KMS-11 (cell line): ENCODE measurements at regions not wholly inside any gene's neighbourhood (a gene's known extent, or its start where the extent isn't known, plus 50 kb on each side); places are given as distances from the start of the nearest gene placed in this dataset.

ENCODE experiments used
- H2AFZ ChIP-seq: fragments of 200-600 bp; sonication (generic); 2 replicates; pipeline ENCODE4 v1.6.1; 2016; ENCODE audit warnings: antibody characterized with exemption, mixed run types, low read depth
- H3K27ac ChIP-seq: fragments of 200-600 bp; sonication (generic); 2 replicates; pipeline ENCODE4 v1.6.1; 2016; ENCODE audit warnings: mild to moderate bottlenecking, mixed run types
- H3K27me3 ChIP-seq: fragments of 200-600 bp; sonication (generic); 2 replicates; pipeline ENCODE4 v1.6.1; 2017; ENCODE audit warnings: mild to moderate bottlenecking, low read depth, mixed run types, moderate library complexity; ENCODE audit not compliant: insufficient read depth
- H3K36me3 ChIP-seq: fragments of 200-600 bp; sonication (generic); 2 replicates; pipeline ENCODE4 v1.6.1; 2017; ENCODE audit warnings: mild to moderate bottlenecking, mixed run types; ENCODE audit not compliant: insufficient read depth
- H3K4me1 ChIP-seq: fragments of 200-600 bp; sonication (generic); 2 replicates; pipeline ENCODE4 v1.6.1; 2016; ENCODE audit warnings: mild to moderate bottlenecking, low read depth, mixed run types; ENCODE audit not compliant: poor library complexity, severe bottlenecking
- H3K4me2 ChIP-seq: fragments of 200-600 bp; sonication (generic); 2 replicates; pipeline ENCODE4 v1.7.0; 2016; ENCODE audit warnings: mild to moderate bottlenecking, mixed run types
- H3K4me3 ChIP-seq: fragments of 200-600 bp; sonication (generic); IDR thresholded peaks from 2 replicates; pipeline ENCODE4 v1.6.1; 2017; ENCODE audit warnings: low read depth, low read length, mixed read lengths; ENCODE audit not compliant: insufficient read depth
- H3K79me2 ChIP-seq: fragments of 200-600 bp; sonication (generic); 2 replicates; pipeline ENCODE4 v1.6.1; 2016; ENCODE audit warnings: low read depth, mixed run types; ENCODE audit not compliant: insufficient read depth
- H3K9ac ChIP-seq: fragments of 200-600 bp; sonication (generic); 2 replicates; pipeline ENCODE4 v1.6.1; 2016; ENCODE audit warnings: mild to moderate bottlenecking, mixed run types
- H4K20me1 ChIP-seq: fragments of 200-600 bp; sonication (generic); 2 replicates; pipeline ENCODE4 v1.6.1; 2016; ENCODE audit warnings: mild to moderate bottlenecking, mixed run types; ENCODE audit not compliant: insufficient read depth
- CTCF ChIP-seq: fragments of 200-600 bp; sonication (generic); conservative IDR thresholded peaks from 2 replicates; pipeline ENCODE4 v1.6.1; 2017; ENCODE audit warnings: low read depth, mild to moderate bottlenecking, antibody characterized with exemption, low read length, moderate library complexity, mixed read lengths

GRCh38 chr11:70535191-70535971, 137.1 kb downstream of the CTTN start:
- H3K79me2 ChIP-seq: no peaks in the 10 kb centered on the region
- H2AFZ ChIP-seq: no peak overlapping the region
- H3K4me1 ChIP-seq: no peaks in the 10 kb centered on the region
- no peak overlapping the region for H3K27ac ChIP-seq
- no peak for TF ChIP-seq CTCF
- no peaks in the 10 kb centered on the region for H4K20me1 ChIP-seq
- no peaks in the 10 kb centered on the region for H3K36me3 ChIP-seq
- H3K4me2 ChIP-seq: no peak overlapping the region
- no peak overlapping the region for H3K9ac ChIP-seq
- no peak overlapping the region for H3K4me3 ChIP-seq
- H3K27me3 ChIP-seq: no peaks in the 10 kb centered on the region

- Histone ChIP-seq H3K4me2 (no peak overlapping the region), H3K9ac (no peak overlapping the region), H2AFZ (no peak overlapping the region), H3K27ac (no peak overlapping the region), H3K36me3 (no peaks in the 10 kb centered on the region), H3K27me3 (no peaks in the 10 kb centered on the region), H3K79me2 (no peaks in the 10 kb centered on the region), H3K4me3 (no peak overlapping the region), H4K20me1 (no peaks in the 10 kb centered on the region), H3K4me1 (no peaks in the 10 kb centered on the region)
- no peak for TF ChIP-seq CTCF
Measured at GRCh38 chr11:70536051-70536877, 137.9 kb downstream of the CTTN start.

GRCh38 chr11:70537576-70538571, 139.5 kb downstream of the CTTN start:
- H2AFZ ChIP-seq: no peak overlapping the region
- H3K4me2 ChIP-seq: no peak overlapping the region
- H3K4me3 ChIP-seq: no peak overlapping the region
- H3K27me3 ChIP-seq: no peaks in the 10 kb centered on the region
- H3K9ac ChIP-seq: no peak overlapping the region
- H3K79me2 ChIP-seq: no peaks in the 10 kb centered on the region
- no peaks in the 10 kb centered on the region for H4K20me1 ChIP-seq
- no peak for TF ChIP-seq CTCF
- H3K4me1 ChIP-seq: no peaks in the 10 kb centered on the region
- no peak overlapping the region for H3K27ac ChIP-seq
- H3K36me3 ChIP-seq: no peaks in the 10 kb centered on the region

- no peaks in the 10 kb centered on the region for H3K4me1 ChIP-seq
- no peak overlapping the region for H3K4me3 ChIP-seq
- H4K20me1 ChIP-seq: no peaks in the 10 kb centered on the region
- no peak overlapping the region for H2AFZ ChIP-seq
- no peaks in the 10 kb centered on the region for H3K27me3 ChIP-seq
- no peaks in the 10 kb centered on the region for H3K79me2 ChIP-seq
- no peak overlapping the region for H3K4me2 ChIP-seq
- no peaks in the 10 kb centered on the region for H3K36me3 ChIP-seq
- no peak overlapping the region for H3K9ac ChIP-seq
- no peak for TF ChIP-seq CTCF
- H3K27ac ChIP-seq: no peak overlapping the region
Measured at GRCh38 chr11:70538641-70539359, 140.5 kb downstream of the CTTN start.
